ENCODE measurements at regions not wholly inside any gene's neighbourhood (a gene's known extent, or its start where the extent isn't known, plus 50 kb on each side); places are given as distances from the start of the nearest gene placed in this dataset.

DNA sequence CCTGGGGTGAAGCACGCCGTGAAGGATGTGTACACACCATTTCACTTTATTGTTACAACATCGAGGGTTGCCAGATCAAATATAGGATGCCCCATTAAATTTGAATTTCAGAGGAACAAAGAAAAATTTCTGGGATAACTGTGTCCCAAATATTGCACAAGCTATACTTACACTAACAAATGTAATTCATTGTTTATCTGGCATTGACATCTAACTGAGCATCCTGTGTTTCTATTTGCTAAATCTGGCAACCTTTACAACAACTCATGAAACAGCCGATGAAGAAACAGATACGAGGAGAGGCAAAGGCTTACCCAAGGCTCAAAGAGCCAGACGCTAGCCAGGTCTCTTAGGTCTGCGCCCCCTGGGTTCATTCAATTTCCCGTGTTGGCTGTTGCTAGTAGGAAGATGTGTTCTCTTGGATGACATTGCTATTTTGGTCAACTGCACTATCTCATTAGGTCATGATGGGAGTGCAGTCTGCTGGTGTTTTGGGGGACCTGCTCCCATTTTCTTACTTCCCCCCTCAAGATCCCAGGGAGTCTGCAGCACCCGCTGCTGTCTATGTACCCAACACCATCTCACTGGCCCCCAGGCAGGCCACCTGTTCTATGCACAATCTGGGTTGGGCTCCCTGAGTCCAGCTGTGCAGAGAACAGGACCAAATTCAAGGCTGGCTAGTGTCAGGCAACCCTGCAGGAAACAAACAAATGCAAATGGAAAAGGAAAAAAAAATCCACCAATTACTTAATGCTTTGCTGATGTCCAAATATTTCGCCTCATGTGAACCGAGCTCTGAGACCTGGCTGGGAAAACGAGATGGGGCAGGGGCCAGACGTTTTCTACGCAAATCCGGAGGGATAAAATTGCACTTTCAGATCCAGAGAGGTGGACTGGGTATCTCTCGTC is 560.9 kb downstream of the MIAT start:
- Histone ChIP-seq H3K27ac (no peak overlapping the region), H3K9me3 (replicated peaks in 1 of 11) (peaks cover 0 to 5% (median 0%) of the 10 kb centered on the region in 11 experiments; a peak in 6 of 22 replicates), H3K27me3 (no peaks in the 10 kb centered on the region), H3K4me3 (no peak overlapping the region), H4K20me1 (no peaks in the 10 kb centered on the region), H3K9ac (no peak overlapping the region), H3K4me2 (no peak overlapping the region), H3K4me1 (peaks cover under 1 to 14% (median 4%) of the 10 kb centered on the region in 10 experiments; a peak in 15 of 20 replicates), H3K36me3 (no peaks in the 10 kb centered on the region)
- TF ChIP-seq Cebpa-rat (IDR thresholded peaks at IDR 0.05): no peak

GRCh38 chr22:27219036-27219435 is 561.6 kb downstream of the MIAT start:
- H4K20me1 ChIP-seq: no peaks in the 10 kb centered on the region
- H3K4me1 ChIP-seq: peaks cover 0 to 9% (median 2%) of the 10 kb centered on the region in 10 experiments; a peak in 4 of 20 replicates
- H3K9me3 ChIP-seq (replicated peaks in 1 of 11): peaks cover 0 to 8% (median 0%) of the 10 kb centered on the region in 11 experiments; a peak in 6 of 22 replicates
- no peaks in the 10 kb centered on the region for H3K27me3 ChIP-seq
- no peak overlapping the region for H3K4me2 ChIP-seq
- no peak overlapping the region for H3K27ac ChIP-seq
- H3K9ac ChIP-seq: no peak overlapping the region
- no peak for TF ChIP-seq Cebpa-rat (IDR thresholded peaks at IDR 0.05)
- H3K36me3 ChIP-seq: no peaks in the 10 kb centered on the region
- no peak overlapping the region for H3K4me3 ChIP-seq

DNA sequence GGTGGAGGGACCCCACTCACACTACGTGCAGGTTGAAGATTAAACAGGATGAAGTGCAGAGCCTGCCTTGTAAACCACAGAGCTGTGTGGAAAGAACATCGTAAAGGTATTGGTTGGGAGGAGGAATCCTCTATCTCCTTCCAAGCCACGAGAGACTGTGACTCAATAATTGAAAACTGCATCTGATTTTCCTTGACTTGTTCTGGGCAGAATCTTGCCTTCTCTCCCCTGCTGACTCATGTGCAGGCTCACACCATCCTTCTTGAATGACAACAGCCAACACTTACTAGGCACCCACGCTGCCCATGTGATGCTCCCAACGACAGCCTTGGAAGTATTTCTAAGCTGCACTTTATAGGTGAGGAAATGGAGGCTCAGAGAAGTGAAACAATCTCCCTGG is 563.0 kb downstream of the MIAT start:
- H3K4me3 ChIP-seq: no peak overlapping the region
- H3K27ac ChIP-seq: no peak overlapping the region
- H3K9me3 ChIP-seq (replicated peaks in 1 of 11): peaks cover 0 to 8% (median 0%) of the 10 kb centered on the region in 11 experiments; a peak in 6 of 22 replicates
- H3K27me3 ChIP-seq: no peaks in the 10 kb centered on the region
- H3K4me2 ChIP-seq: no peak overlapping the region; a peak in 1 of 22 replicates
- H4K20me1 ChIP-seq: no peaks in the 10 kb centered on the region
- no peaks in the 10 kb centered on the region for H3K36me3 ChIP-seq
- TF ChIP-seq Cebpa-rat (IDR thresholded peaks at IDR 0.05): no peak
- peaks cover 0 to 9% (median 2%) of the 10 kb centered on the region in 10 experiments; a peak in 4 of 20 replicates for H3K4me1 ChIP-seq
- no peak overlapping the region for H3K9ac ChIP-seq

DNA sequence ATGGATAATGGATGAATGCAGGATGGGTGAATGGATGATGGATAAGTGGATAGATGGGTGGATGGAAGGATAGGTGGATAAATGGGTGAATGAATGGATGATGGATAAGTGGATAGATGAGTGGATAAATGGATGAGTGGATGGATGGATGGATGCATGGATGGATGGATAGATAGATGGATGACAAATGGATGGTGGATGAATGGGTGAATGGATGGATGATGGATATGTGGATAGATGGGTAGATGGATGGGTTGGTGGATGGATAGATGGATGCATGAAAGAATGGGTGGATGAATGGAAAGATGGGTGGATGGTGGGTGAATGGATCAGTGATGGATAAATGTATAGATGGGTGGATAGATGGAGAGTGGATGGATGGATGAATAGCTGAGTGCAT is 564.8 kb downstream of the MIAT start:
- no peak overlapping the region for H3K4me2 ChIP-seq
- no peak overlapping the region for H3K4me3 ChIP-seq
- H3K27ac ChIP-seq: no peak overlapping the region
- H4K20me1 ChIP-seq: no peaks in the 10 kb centered on the region
- H3K4me1 ChIP-seq: peaks cover 0 to 9% (median under 1%) of the 10 kb centered on the region in 10 experiments; a peak in 4 of 20 replicates
- H3K9me3 ChIP-seq (replicated peaks in 1 of 11): peaks cover 0 to 8% (median 0%) of the 10 kb centered on the region in 11 experiments; a peak in 6 of 22 replicates
- no peaks in the 10 kb centered on the region for H3K36me3 ChIP-seq
- H3K27me3 ChIP-seq: no peaks in the 10 kb centered on the region
- no peak overlapping the region for H3K9ac ChIP-seq
- TF ChIP-seq Cebpa-rat (IDR thresholded peaks at IDR 0.05): no peak

GRCh38 chr22:27223317-27224177 is 566.2 kb downstream of the MIAT start:
- Histone ChIP-seq H3K4me1 (peaks cover 0 to 9% (median 0%) of the 10 kb centered on the region in 10 experiments; a peak in 4 of 20 replicates), H3K27me3 (no peaks in the 10 kb centered on the region), H3K9ac (no peak overlapping the region), H3K36me3 (no peaks in the 10 kb centered on the region), H3K27ac (no peak overlapping the region), H3K4me2 (no peak overlapping the region; a peak in 1 of 22 replicates), H3K9me3 (replicated peaks in 1 of 11) (peaks cover 0 to 8% (median 0%) of the 10 kb centered on the region in 11 experiments; a peak in 6 of 22 replicates), H4K20me1 (no peaks in the 10 kb centered on the region), H3K4me3 (no peak overlapping the region)
- TF ChIP-seq Cebpa-rat (IDR thresholded peaks at IDR 0.05): no peak

DNA sequence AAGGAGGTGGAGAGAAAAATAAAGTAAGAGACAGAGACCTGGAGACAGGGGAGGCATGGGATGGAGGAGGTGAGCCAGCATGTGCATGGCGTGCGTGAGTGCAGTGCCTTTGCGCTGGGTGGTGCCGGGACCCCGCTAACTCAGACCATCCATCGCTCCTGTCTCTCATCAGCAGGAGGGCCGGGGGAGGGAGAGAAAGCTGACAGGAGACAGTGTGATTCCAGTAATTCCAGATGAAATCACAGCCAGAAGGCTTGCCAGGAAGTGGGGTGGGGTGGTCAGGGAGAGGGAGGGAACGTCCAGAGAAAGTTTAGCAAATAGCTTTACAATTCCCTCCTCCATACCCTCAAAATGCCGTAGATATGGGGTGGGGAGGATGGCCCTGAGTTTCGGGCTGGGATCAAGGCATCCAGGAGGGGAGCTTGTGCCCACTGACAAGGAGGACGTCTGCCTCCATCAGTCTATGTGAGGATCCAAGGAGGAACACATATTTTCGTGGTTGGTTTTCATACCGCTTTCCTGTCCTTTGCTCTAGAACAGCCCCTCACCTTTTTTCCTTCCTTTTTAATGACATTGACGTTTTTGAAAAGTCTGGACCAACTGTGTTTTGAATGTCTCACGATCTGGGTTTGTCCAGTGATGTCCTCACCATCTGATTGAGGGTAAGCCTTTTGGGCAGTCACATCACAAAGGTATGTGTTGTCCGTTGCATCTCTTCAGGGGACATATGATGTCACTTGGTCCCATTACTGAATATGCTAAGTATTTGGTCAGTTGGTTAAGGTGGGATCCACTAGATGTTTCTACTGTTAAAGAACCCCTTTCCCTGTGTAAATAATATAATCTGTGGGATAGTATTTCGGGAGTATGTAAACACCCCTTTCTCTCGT is 567.3 kb downstream of the MIAT start:
- no peak for TF ChIP-seq Cebpa-rat (IDR thresholded peaks at IDR 0.05)
- peaks cover 0 to 13% (median 0%) of the 10 kb centered on the region in 11 experiments; a peak in 6 of 22 replicates for H3K9me3 ChIP-seq (replicated peaks in 1 of 11)
- no peak overlapping the region for H3K4me2 ChIP-seq
- H3K9ac ChIP-seq: no peak overlapping the region
- H3K36me3 ChIP-seq: no peaks in the 10 kb centered on the region
- no peak overlapping the region for H3K4me3 ChIP-seq
- H3K4me1 ChIP-seq: peaks cover 0 to 9% (median 0%) of the 10 kb centered on the region in 10 experiments; a peak in 4 of 20 replicates
- no peaks in the 10 kb centered on the region for H4K20me1 ChIP-seq
- H3K27ac ChIP-seq: no peak overlapping the region
- H3K27me3 ChIP-seq: no peaks in the 10 kb centered on the region

DNA sequence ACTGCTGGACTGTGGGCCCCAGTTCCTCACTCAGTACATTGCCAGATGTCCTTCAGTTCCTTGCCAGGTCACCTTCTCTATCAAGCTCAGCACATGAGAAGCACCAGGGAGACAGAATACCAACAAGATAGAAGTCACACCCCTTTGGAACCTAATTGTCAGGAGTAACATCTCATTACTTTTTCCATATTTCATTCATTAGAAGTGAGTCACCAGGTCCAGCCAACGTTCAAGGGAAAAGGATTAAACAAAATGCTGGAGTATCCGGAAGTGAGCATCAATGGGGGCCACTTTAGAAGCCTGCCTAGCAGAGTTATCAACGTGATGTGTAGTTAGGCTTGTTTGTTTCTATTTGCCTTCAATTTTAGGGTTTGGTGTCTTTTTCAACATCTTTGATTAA is 569.3 kb downstream of the MIAT start:
- H3K4me3 ChIP-seq: no peak overlapping the region
- H3K36me3 ChIP-seq: no peaks in the 10 kb centered on the region
- no peaks in the 10 kb centered on the region for H3K4me1 ChIP-seq
- TF ChIP-seq Cebpa-rat (IDR thresholded peaks at IDR 0.05): no peak
- H3K4me2 ChIP-seq: no peak overlapping the region
- no peak overlapping the region for H3K27ac ChIP-seq
- H3K9ac ChIP-seq: no peak overlapping the region
- no peaks in the 10 kb centered on the region for H3K27me3 ChIP-seq
- no peaks in the 10 kb centered on the region for H4K20me1 ChIP-seq
- H3K9me3 ChIP-seq (replicated peaks in 1 of 11): peaks cover 0 to 20% (median 5%) of the 10 kb centered on the region in 11 experiments; a peak in 9 of 22 replicates

DNA sequence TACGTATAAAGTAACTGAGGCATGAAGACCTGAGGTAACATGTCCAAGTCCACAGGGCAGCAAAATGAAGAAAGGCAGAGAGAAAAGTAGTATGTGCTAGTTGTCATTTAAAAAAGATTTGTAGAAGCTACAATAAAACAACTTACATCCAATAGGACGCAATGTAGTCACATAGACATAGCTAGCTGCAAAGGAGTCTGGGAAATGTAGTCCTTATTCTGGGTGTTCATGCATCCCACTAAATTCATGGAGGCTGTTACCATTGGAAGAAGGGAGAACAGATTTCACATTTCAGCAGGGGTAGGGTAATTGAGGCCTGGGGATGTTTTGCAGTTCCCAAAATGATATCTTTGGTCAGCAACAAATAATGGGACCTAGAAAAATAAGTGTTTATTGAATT is 571.4 kb downstream of the MIAT start:
- no peak overlapping the region for H3K9ac ChIP-seq
- no peaks in the 10 kb centered on the region for H3K27me3 ChIP-seq
- peaks cover 0 to 12% (median 0%) of the 10 kb centered on the region in 11 experiments; a peak in 7 of 22 replicates for H3K9me3 ChIP-seq (replicated peaks in 1 of 11)
- no peak for TF ChIP-seq Cebpa-rat (IDR thresholded peaks at IDR 0.05)
- H3K36me3 ChIP-seq: no peaks in the 10 kb centered on the region
- no peak overlapping the region for H3K4me3 ChIP-seq
- no peak overlapping the region for H3K4me2 ChIP-seq
- H4K20me1 ChIP-seq: no peaks in the 10 kb centered on the region
- H3K27ac ChIP-seq: no peak overlapping the region
- H3K4me1 ChIP-seq: no peaks in the 10 kb centered on the region

Data from BLaER1 treated with 17β-estradiol and CSF1 and Interleukin-3, amounts not matched to agents 10 nM and 100 nM (cell line).